K562 (cell line): ENCODE measurements at regions not wholly inside any gene's neighbourhood (a gene's known extent, or its start where the extent isn't known, plus 50 kb on each side); places are given as distances from the start of the nearest gene placed in this dataset.

Experiments used
- ATAC-seq: fragments of 200-7000 bp; cut with Tn5 transposase; 3 replicates; pipeline ENCODE4 v1.9.1; 2020; ENCODE audit warnings: moderate library complexity
- BruUV-seq: library from RNA; stranded (reverse); fragments of 400-500 nt; replicated peaks from 2 replicates; lab custom pipeline; 2021; lab: Mats Ljungman, UMichigan
- CTCF ChIA-PET: fragments of 300-600 bp; formaldehyde crosslinking; extraction: SDS; loops from one replicate; lab custom pipeline; 2021; ENCODE audit warnings: low intra/inter-chr PET ratio; lab: Yijun Ruan, JAX
- POLR2A ChIA-PET: fragments of 300-600, 350-650 bp; sonication (Branson Sonifier 250); formaldehyde crosslinking; extraction: SDS; loops from one replicate; lab custom pipeline; 2021; ENCODE audit warnings: antibody characterized with exemption, inconsistent platforms; lab: Yijun Ruan, JAX
- DNase-seq, 4 experiments: peaks; one replicate each; pipeline versions ENCODE4 v3.0.0 to v3.0.0-alpha.2; 2011 to 2018; ENCODE audit warnings: low spot score in 3 of 4, mixed read lengths in 3 of 4; ENCODE audit errors: extremely low read depth in 1 of 4
- FAIRE-seq: peaks from 2 replicates; lab custom pipeline; 2011; peaks lifted over from hg19 to GRCh38; lab: Jason Lieb, UNC
- H2AFZ ChIP-seq: 2 replicates; pipeline ENCODE4 v1.6.0; 2011; ENCODE audit warnings: low read depth, low read length, control low read depth, inconsistent platforms
- H3K27ac ChIP-seq: fragments of 200-600 bp; 3 replicates; pipeline ENCODE4 v1.8.0; 2011; ENCODE audit warnings: low read depth, mild to moderate bottlenecking, control low read depth, inconsistent platforms, low read length, moderate library complexity, mixed read lengths; ENCODE audit errors: extremely low read depth
- H3K27me3 ChIP-seq, 2 experiments: fragments of 300-600 bp in 1 of 2; 2 replicates in 1 of 2; 3 replicates in 1 of 2; pipeline versions ENCODE4 v1.6.0 to v1.8.0; 2011; ENCODE audit warnings: inconsistent platforms in 2 of 2, low read length in 2 of 2, mild to moderate bottlenecking in 1 of 2, mixed read lengths in 1 of 2, moderate library complexity in 1 of 2; ENCODE audit not compliant: control insufficient read depth in 2 of 2, insufficient read depth in 2 of 2
- H3K36me3 ChIP-seq: fragments of 300-600 bp; 3 replicates; pipeline ENCODE4 v1.8.0; 2011; ENCODE audit warnings: mild to moderate bottlenecking, low read length, inconsistent platforms; ENCODE audit not compliant: control insufficient read depth, insufficient read depth
- H3K4me1 ChIP-seq, 2 experiments: fragments of 200-600 bp in 1 of 2; replicated peaks in 1 of 2; 2 replicates in 1 of 2; 3 replicates in 1 of 2; pipeline versions ENCODE4 v1.5.1 to v1.8.0; 2011; ENCODE audit warnings: inconsistent platforms in 2 of 2, low read length in 2 of 2, mild to moderate bottlenecking in 1 of 2, mixed read lengths in 1 of 2, moderate library complexity in 1 of 2; ENCODE audit not compliant: control insufficient read depth in 2 of 2, insufficient read depth in 2 of 2
- H3K4me2 ChIP-seq: 2 replicates; pipeline ENCODE4 v1.6.1; 2011; ENCODE audit warnings: low read length, control low read depth, inconsistent platforms, mixed read lengths; ENCODE audit not compliant: insufficient read depth
- H3K4me3 ChIP-seq: fragments of 200-600 bp; sonication (generic), shearing (Covaris generic); 2 replicates; pipeline ENCODE4 v1.5.1; 2016; ENCODE audit warnings: control low read depth, inconsistent platforms
- H3K79me2 ChIP-seq: fragments of 200-600 bp; 3 replicates; pipeline ENCODE4 v1.8.0; 2011; ENCODE audit warnings: low read length, inconsistent platforms; ENCODE audit not compliant: control insufficient read depth, insufficient read depth
- H3K9ac ChIP-seq, 2 experiments: 2 replicates each; pipeline versions ENCODE4 v1.6.0 to v1.6.1; 2011; ENCODE audit warnings: low read depth in 2 of 2, low read length in 2 of 2, control low read depth in 1 of 2, inconsistent platforms in 1 of 2, mild to moderate bottlenecking in 1 of 2, mixed read lengths in 1 of 2; ENCODE audit not compliant: insufficient read depth in 1 of 2
- H3K9me1 ChIP-seq: one replicate; pipeline ENCODE4 v1.6.0; 2011; ENCODE audit warnings: inconsistent platforms, mild to moderate bottlenecking, low read length, moderate library complexity; ENCODE audit not compliant: control insufficient read depth, insufficient read depth
- H3K9me3 ChIP-seq: replicated peaks from 2 replicates; pipeline ENCODE4 v1.5.1; 2011; ENCODE audit warnings: low read depth, low read length, inconsistent platforms; ENCODE audit not compliant: control insufficient read depth, insufficient read depth
- H4K20me1 ChIP-seq: replicated peaks from 2 replicates; pipeline ENCODE4 v1.6.1; 2011; ENCODE audit warnings: low read length, inconsistent platforms, mixed read lengths; ENCODE audit not compliant: control insufficient read depth, insufficient read depth
- CEBPZ ChIP-seq: fragments of 150-350 bp; IDR thresholded peaks from 2 replicates; pipeline ENCODE4 v1.6.1; 2014; ENCODE audit warnings: low read depth, mild to moderate bottlenecking, low read length, borderline replicate concordance
- CHD4 ChIP-seq: fragments of 200-600 bp; sonication (generic); IDR thresholded peaks from 3 replicates; pipeline ENCODE4 v1.6.1; 2012; ENCODE audit warnings: low read depth, mild to moderate bottlenecking, mixed read lengths, low read length, inconsistent platforms; ENCODE audit not compliant: insufficient read depth, insufficient replicate concordance, poor library complexity, severe bottlenecking
- CREB3 ChIP-seq: fragments of 450-650 bp; conservative IDR thresholded peaks from 2 replicates; pipeline ENCODE4 v1.6.1; 2016; ENCODE audit warnings: missing genetic modification characterization, low read depth, mild to moderate bottlenecking, missing compliant biosample characterization, moderate library complexity
- DACH1 ChIP-seq: fragments of 450-650 bp; IDR thresholded peaks from 2 replicates; pipeline ENCODE4 v1.6.1; 2018; ENCODE audit not compliant: partially characterized antibody
- E2F3 ChIP-seq: fragments of 250-450 bp; sonication (Bioruptor Pico); IDR thresholded peaks from 2 replicates; pipeline ENCODE4 v1.4.0; 2020; ENCODE audit warnings: mild to moderate bottlenecking
- EHMT2 ChIP-seq: fragments of 450-650 bp; IDR thresholded peaks from 2 replicates; pipeline ENCODE4 v1.6.1; 2018; ENCODE audit warnings: antibody characterized with exemption
- FOXA1 ChIP-seq: fragments of 450-650 bp; IDR thresholded peaks from 2 replicates; pipeline ENCODE4 v1.6.1; 2016; ENCODE audit warnings: mild to moderate bottlenecking, borderline replicate concordance
- MTA1 ChIP-seq: fragments of 450-650 bp; IDR thresholded peaks from 2 replicates; pipeline ENCODE4 v1.6.1; 2017; ENCODE audit warnings: borderline replicate concordance
- SIN3A ChIP-seq, 2 experiments: fragments of 150-350 bp in 1 of 2; IDR thresholded peaks; 2 replicates each; pipeline ENCODE4 v1.6.1; 2011 to 2016; ENCODE audit warnings: borderline replicate concordance in 2 of 2, low read depth in 2 of 2, low read length in 2 of 2, mild to moderate bottlenecking in 2 of 2, moderate library complexity in 2 of 2; ENCODE audit not compliant: control insufficient read depth in 1 of 2
- ZBTB7A ChIP-seq: IDR thresholded peaks from 2 replicates; pipeline ENCODE4 v1.6.1; 2011; ENCODE audit warnings: low read depth, mild to moderate bottlenecking, low read length, moderate library complexity, borderline replicate concordance; ENCODE audit not compliant: control insufficient read depth
- ZKSCAN3 ChIP-seq: fragments of 250-450 bp; sonication (Bioruptor Pico); IDR thresholded peaks from 2 replicates; pipeline ENCODE4 v1.4.0; 2020
- ZNF197 ChIP-seq: fragments of 200-800 bp; sonication (Bioruptor generic); IDR thresholded peaks from 2 replicates; pipeline ENCODE4 v1.6.1; 2016; ENCODE audit warnings: low read depth, missing genetic modification characterization, missing compliant biosample characterization
- ZNF316 ChIP-seq: fragments of 450-650 bp; IDR thresholded peaks from 2 replicates; pipeline ENCODE4 v1.6.1; 2016
- WGBS: fragments of 100-300 bp; shearing (Covaris generic); methylation state at CpG from one replicate; pipeline ENCODE4 v1.1.6; 2016; ENCODE audit warnings: low coverage, mixed read lengths; ENCODE audit not compliant: insufficient coverage; ENCODE audit errors: missing lambda C conversion rate; 5-methylcytosine and 5-hydroxymethylcytosine counted together
- in situ Hi-C: fragments of 300-500 bp; cut with MboI; formaldehyde crosslinking; loops from 4 replicates; pipeline ENCODE4 v1.15.0; 2018; ENCODE audit warnings: inconsistent platforms, mixed read lengths
- intact Hi-C: fragments of 100-400 bp; cut with micrococcal nuclease; formaldehyde crosslinking; loops from 2 replicates; pipeline ENCODE4 v1.14.2; 2022
- TF ChIP-seq, protein P1 (sequence below): fragments of 250-450 bp; sonication (Bioruptor Pico); IDR thresholded peaks from 2 replicates; pipeline ENCODE4 v1.8.0; 2022; ENCODE audit warnings: inconsistent platforms
- TF ChIP-seq, protein P2 (sequence below): sonication (generic); formaldehyde crosslinking; IDR thresholded peaks from 2 replicates; pipeline ENCODE4 v1.8.0; 2022; ENCODE audit warnings: missing genetic modification reagents, mild to moderate bottlenecking, borderline replicate concordance

GRCh38 chr4:177769155-177769554 lies 326.9 kb upstream of the AGA start:
- Histone ChIP-seq H3K4me3 (no peak overlapping the region), H2AFZ (no peak overlapping the region), H3K9me1 (no peaks in the 10 kb centered on the region), H3K27ac (no peak overlapping the region), H4K20me1 (no peaks in the 10 kb centered on the region), H3K9ac (no peak overlapping the region), H3K4me2 (no peak overlapping the region), H3K27me3 (no peaks in the 10 kb centered on the region), H3K9me3 (no peaks in the 10 kb centered on the region), H3K4me1 (no peaks in the 10 kb centered on the region), H3K79me2 (no peaks in the 10 kb centered on the region), H3K36me3 (no peaks in the 10 kb centered on the region)
- intact Hi-C loops = no loop called here
- no TSS peak for BruUV-seq
- in situ Hi-C loops = no loop called here
- CTCF ChIA-PET = no interaction called here
- FAIRE-seq (no peak), DNase-seq (no peak), ATAC-seq (no peak)
- POLR2A ChIA-PET = no interaction called here
- 2% methylated on average over 4 of the region's 4 CpGs for WGBS
- TF ChIP-seq E2F3 (CRISPR knock-in tag) (no peak), CREB3 (tag) (no peak), EHMT2 (no peak), ZNF316 (no peak), ZKSCAN3 (CRISPR knock-in tag) (no peak), CHD4 (no peak), ZBTB7A (no peak), SIN3A (IDR thresholded peaks at IDR 0.05; ENCODE audit: borderline replicate concordance in 2 of 2, control insufficient read depth in 1 of 2, low read depth in 2 of 2, low read length in 2 of 2) (no peak), DACH1 (no peak), CEBPZ (no peak), ZNF197 (CRISPR knock-in tag) (no peak), FOXA1 (no peak), MTA1 (no peak)
- TF ChIP-seq, protein P1, sequence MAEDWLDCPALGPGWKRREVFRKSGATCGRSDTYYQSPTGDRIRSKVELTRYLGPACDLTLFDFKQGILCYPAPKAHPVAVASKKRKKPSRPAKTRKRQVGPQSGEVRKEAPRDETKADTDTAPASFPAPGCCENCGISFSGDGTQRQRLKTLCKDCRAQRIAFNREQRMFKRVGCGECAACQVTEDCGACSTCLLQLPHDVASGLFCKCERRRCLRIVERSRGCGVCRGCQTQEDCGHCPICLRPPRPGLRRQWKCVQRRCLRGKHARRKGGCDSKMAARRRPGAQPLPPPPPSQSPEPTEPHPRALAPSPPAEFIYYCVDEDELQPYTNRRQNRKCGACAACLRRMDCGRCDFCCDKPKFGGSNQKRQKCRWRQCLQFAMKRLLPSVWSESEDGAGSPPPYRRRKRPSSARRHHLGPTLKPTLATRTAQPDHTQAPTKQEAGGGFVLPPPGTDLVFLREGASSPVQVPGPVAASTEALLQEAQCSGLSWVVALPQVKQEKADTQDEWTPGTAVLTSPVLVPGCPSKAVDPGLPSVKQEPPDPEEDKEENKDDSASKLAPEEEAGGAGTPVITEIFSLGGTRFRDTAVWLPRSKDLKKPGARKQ = no peak
- TF ChIP-seq, protein P2, sequence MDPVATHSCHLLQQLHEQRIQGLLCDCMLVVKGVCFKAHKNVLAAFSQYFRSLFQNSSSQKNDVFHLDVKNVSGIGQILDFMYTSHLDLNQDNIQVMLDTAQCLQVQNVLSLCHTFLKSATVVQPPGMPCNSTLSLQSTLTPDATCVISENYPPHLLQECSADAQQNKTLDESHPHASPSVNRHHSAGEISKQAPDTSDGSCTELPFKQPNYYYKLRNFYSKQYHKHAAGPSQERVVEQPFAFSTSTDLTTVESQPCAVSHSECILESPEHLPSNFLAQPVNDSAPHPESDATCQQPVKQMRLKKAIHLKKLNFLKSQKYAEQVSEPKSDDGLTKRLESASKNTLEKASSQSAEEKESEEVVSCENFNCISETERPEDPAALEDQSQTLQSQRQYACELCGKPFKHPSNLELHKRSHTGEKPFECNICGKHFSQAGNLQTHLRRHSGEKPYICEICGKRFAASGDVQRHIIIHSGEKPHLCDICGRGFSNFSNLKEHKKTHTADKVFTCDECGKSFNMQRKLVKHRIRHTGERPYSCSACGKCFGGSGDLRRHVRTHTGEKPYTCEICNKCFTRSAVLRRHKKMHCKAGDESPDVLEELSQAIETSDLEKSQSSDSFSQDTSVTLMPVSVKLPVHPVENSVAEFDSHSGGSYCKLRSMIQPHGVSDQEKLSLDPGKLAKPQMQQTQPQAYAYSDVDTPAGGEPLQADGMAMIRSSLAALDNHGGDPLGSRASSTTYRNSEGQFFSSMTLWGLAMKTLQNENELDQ (CRISPR knock-in tag) = no peak
